ENCODE measurements at regions not wholly inside any gene's neighbourhood (a gene's known extent, or its start where the extent isn't known, plus 50 kb on each side); places are given as distances from the start of the nearest gene placed in this dataset.

DNA sequence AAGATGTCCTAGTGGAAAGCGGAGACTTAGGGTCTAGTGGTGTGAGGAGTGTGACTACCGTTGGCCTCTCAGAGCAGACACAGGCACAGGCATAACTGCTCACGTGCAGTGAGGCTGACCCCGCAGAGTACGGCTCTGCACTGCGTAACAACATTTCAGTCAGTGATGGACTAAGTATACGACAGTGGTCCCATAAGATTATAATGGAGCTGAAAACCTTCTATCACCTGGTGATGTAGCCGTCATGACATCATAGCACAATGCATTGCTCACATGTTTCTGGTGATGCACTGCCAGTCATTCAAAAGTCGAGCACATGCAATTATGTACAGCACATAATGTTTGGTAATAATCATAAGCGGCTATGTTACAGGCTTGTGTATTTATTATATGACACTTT, 179.6 kb downstream of the VAPA start:
- H3K27me3 ChIP-seq: no peaks in the 10 kb centered on the region
- H3K9me3 ChIP-seq (ENCODE audit: low read depth): no peaks in the 10 kb centered on the region
- H3K27ac ChIP-seq: no peak overlapping the region
- TF ChIP-seq, protein P1, sequence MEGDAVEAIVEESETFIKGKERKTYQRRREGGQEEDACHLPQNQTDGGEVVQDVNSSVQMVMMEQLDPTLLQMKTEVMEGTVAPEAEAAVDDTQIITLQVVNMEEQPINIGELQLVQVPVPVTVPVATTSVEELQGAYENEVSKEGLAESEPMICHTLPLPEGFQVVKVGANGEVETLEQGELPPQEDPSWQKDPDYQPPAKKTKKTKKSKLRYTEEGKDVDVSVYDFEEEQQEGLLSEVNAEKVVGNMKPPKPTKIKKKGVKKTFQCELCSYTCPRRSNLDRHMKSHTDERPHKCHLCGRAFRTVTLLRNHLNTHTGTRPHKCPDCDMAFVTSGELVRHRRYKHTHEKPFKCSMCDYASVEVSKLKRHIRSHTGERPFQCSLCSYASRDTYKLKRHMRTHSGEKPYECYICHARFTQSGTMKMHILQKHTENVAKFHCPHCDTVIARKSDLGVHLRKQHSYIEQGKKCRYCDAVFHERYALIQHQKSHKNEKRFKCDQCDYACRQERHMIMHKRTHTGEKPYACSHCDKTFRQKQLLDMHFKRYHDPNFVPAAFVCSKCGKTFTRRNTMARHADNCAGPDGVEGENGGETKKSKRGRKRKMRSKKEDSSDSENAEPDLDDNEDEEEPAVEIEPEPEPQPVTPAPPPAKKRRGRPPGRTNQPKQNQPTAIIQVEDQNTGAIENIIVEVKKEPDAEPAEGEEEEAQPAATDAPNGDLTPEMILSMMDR (IDR thresholded peaks at IDR 0.05; ENCODE audit: poor library complexity): no peak
- TF ChIP-seq EZH2phosphoT487 (IDR thresholded peaks at IDR 0.05; ENCODE audit: low read depth, severe bottlenecking, unreplicated experiment): no peak
- TF ChIP-seq EZH2 (IDR thresholded peaks at IDR 0.05; ENCODE audit: borderline replicate concordance): no peak
- H3K4me1 ChIP-seq (ENCODE audit: insufficient read depth): no peaks in the 10 kb centered on the region
- H3K79me2 ChIP-seq: no peaks in the 10 kb centered on the region
- no peaks in the 10 kb centered on the region for H3K9me2 ChIP-seq (replicated peaks; ENCODE audit: insufficient read depth)
- no peak overlapping the region for H3K4me3 ChIP-seq
- WGBS (ENCODE audit: low lambda C conversion rate, missing lambda C conversion rate): 95% methylated on average over 10 of the region's 10 CpGs
- no peaks in the 10 kb centered on the region for H4K20me1 ChIP-seq (ENCODE audit: insufficient read depth, poor library complexity, severe bottlenecking)
- no peak for DNase-seq (ENCODE audit: low spot score)
- H2AFZ ChIP-seq: no peak overlapping the region
- no peak overlapping the region for H3K4me2 ChIP-seq
- no peaks in the 10 kb centered on the region for H3K36me3 ChIP-seq (replicated peaks; ENCODE audit: insufficient read depth, low read depth)

DNA sequence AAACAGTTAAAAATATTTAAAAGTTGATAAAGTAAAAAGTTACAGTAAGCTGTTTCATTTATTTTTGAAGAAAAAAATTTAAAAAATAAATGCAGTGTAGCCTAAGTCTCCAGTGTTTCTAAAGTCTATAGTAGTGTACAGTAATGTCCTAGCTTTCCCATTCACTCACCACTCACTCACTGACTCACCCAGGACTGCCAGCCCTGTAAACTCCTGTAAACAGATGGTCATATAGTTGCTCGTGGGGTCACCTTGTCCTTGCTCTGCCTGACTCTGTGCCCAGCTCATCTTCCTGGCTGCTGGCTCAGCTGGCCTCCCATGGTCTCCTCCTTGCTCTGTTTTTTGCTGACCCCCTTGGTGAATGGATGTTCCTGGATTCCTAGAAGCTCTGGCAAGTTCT, 180.3 kb downstream of the VAPA start:
- H2AFZ ChIP-seq: no peak overlapping the region
- H3K27ac ChIP-seq: no peak overlapping the region
- 57% methylated on average over 1 of the region's 1 CpG for WGBS (ENCODE audit: low lambda C conversion rate, missing lambda C conversion rate)
- no peak overlapping the region for H3K4me3 ChIP-seq
- H3K9me2 ChIP-seq (replicated peaks; ENCODE audit: insufficient read depth): no peaks in the 10 kb centered on the region
- H3K27me3 ChIP-seq: no peaks in the 10 kb centered on the region
- H3K36me3 ChIP-seq (replicated peaks; ENCODE audit: insufficient read depth, low read depth): no peaks in the 10 kb centered on the region
- no peaks in the 10 kb centered on the region for H3K9me3 ChIP-seq (ENCODE audit: low read depth)
- no peaks in the 10 kb centered on the region for H3K79me2 ChIP-seq
- no peaks in the 10 kb centered on the region for H3K4me1 ChIP-seq (ENCODE audit: insufficient read depth)
- H4K20me1 ChIP-seq (ENCODE audit: insufficient read depth, poor library complexity, severe bottlenecking): no peaks in the 10 kb centered on the region
- H3K4me2 ChIP-seq: no peak overlapping the region
- no peak for TF ChIP-seq EZH2phosphoT487 (IDR thresholded peaks at IDR 0.05; ENCODE audit: low read depth, severe bottlenecking, unreplicated experiment)
- no peak for TF ChIP-seq EZH2 (IDR thresholded peaks at IDR 0.05; ENCODE audit: borderline replicate concordance)
- TF ChIP-seq, protein P1 (IDR thresholded peaks at IDR 0.05; ENCODE audit: poor library complexity): no peak
- DNase-seq (ENCODE audit: low spot score): no peak

DNA sequence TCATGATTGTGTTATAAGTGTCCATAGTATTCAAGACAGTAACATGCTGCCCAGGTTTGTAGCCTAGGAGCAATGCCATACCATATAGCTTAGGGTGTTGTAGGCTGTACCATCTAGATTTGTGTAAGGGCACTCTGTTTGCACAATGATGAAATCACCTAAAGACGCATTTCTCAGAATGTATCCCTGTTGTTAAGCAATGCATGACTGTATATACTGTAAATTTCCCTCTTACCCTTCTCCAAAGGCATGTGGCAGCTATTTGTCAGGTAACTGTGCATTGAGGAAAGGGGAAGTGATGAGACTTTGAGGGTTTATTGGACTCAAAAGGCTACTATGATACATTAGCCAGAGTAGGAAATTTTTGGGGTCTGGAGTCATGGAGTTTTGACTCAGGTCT, 180.8 kb downstream of the VAPA start:
- H3K4me2 ChIP-seq: no peak overlapping the region
- WGBS (ENCODE audit: low lambda C conversion rate, missing lambda C conversion rate): 83% methylated on average over 1 of the region's 1 CpG

More for the DNA sequence above, 180.8 kb downstream of the VAPA start:
- no peaks in the 10 kb centered on the region for H3K79me2 ChIP-seq
- TF ChIP-seq, protein P1 (IDR thresholded peaks at IDR 0.05; ENCODE audit: poor library complexity): no peak
- TF ChIP-seq EZH2 (IDR thresholded peaks at IDR 0.05; ENCODE audit: borderline replicate concordance) (no peak), EZH2phosphoT487 (IDR thresholded peaks at IDR 0.05; ENCODE audit: low read depth, severe bottlenecking, unreplicated experiment) (no peak)
- no peak overlapping the region for H3K27ac ChIP-seq
- H3K4me1 ChIP-seq (ENCODE audit: insufficient read depth): no peaks in the 10 kb centered on the region
- no peak overlapping the region for H3K4me3 ChIP-seq
- H3K9me3 ChIP-seq (ENCODE audit: low read depth): no peaks in the 10 kb centered on the region
- no peaks in the 10 kb centered on the region for H3K27me3 ChIP-seq
- no peaks in the 10 kb centered on the region for H3K9me2 ChIP-seq (replicated peaks; ENCODE audit: insufficient read depth)
- no peaks in the 10 kb centered on the region for H3K36me3 ChIP-seq (replicated peaks; ENCODE audit: insufficient read depth, low read depth)
- H4K20me1 ChIP-seq (ENCODE audit: insufficient read depth, poor library complexity, severe bottlenecking): no peaks in the 10 kb centered on the region
- no peak for DNase-seq (ENCODE audit: low spot score)
- H2AFZ ChIP-seq: no peak overlapping the region

Data from hepatocyte (in vitro differentiated cells).